ENCODE measurements at regions not wholly inside any gene's neighbourhood (a gene's known extent, or its start where the extent isn't known, plus 50 kb on each side); places are given as distances from the start of the nearest gene placed in this dataset.

DNA sequence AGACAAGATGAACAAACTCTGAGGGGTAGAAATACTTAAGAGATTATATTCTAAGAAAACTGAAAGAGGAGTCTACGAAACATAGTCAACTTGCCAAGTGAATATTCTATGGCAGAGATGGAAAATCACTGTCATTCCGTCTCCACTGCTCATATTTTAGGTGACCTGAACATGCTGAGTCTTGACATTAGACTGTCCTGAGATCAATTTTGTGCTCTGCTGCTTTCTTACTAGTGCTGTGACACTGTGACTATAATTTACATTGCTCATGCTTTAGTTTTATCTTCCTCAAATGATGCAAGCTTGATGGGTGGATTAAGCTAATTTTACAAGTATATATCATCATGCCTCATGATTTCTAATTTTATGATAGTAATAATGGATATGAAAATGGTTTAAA lies 228.2 kb upstream of the LRFN5 start:
- no peak overlapping the region for H3K27ac ChIP-seq (ENCODE audit: low read depth, low read length)
- no peaks in the 10 kb centered on the region for H3K27me3 ChIP-seq (ENCODE audit: control insufficient read depth, insufficient read depth, low read length, poor library complexity, severe bottlenecking)
- no peak for DNase-seq
- no peaks in the 10 kb centered on the region for H3K9me3 ChIP-seq (ENCODE audit: control insufficient read depth, low read length)
- 92 to 100% methylated on average over 2 of the region's 2 CpGs for WGBS, 2 experiments (ENCODE audit: insufficient coverage in 1 of 2, insufficient read length in 1 of 2)
- TF ChIP-seq, protein P1, sequence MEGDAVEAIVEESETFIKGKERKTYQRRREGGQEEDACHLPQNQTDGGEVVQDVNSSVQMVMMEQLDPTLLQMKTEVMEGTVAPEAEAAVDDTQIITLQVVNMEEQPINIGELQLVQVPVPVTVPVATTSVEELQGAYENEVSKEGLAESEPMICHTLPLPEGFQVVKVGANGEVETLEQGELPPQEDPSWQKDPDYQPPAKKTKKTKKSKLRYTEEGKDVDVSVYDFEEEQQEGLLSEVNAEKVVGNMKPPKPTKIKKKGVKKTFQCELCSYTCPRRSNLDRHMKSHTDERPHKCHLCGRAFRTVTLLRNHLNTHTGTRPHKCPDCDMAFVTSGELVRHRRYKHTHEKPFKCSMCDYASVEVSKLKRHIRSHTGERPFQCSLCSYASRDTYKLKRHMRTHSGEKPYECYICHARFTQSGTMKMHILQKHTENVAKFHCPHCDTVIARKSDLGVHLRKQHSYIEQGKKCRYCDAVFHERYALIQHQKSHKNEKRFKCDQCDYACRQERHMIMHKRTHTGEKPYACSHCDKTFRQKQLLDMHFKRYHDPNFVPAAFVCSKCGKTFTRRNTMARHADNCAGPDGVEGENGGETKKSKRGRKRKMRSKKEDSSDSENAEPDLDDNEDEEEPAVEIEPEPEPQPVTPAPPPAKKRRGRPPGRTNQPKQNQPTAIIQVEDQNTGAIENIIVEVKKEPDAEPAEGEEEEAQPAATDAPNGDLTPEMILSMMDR (conservative IDR thresholded peaks at IDR 0.05): no peak
- no peak overlapping the region for H3K9ac ChIP-seq (ENCODE audit: extremely low read depth, low read length, poor library complexity, severe bottlenecking)
- no peaks in the 10 kb centered on the region for H3K9me3 Mint-ChIP-seq
- H3K4me1 Mint-ChIP-seq: no peaks in the 10 kb centered on the region
- no peak overlapping the region for H3K4me3 ChIP-seq (ENCODE audit: low read length)
- H3K4me1 ChIP-seq (ENCODE audit: control insufficient read depth, insufficient read depth, low read length): no peaks in the 10 kb centered on the region
- no peaks in the 10 kb centered on the region for H3K36me3 ChIP-seq (ENCODE audit: control insufficient read depth, insufficient read depth, low read length)
- no peaks in the 10 kb centered on the region for H3K36me3 Mint-ChIP-seq (ENCODE audit: low read depth)
- H3K4me3 Mint-ChIP-seq: no peak overlapping the region
- no peak overlapping the region for H3K27ac Mint-ChIP-seq
- H3K27me3 Mint-ChIP-seq (ENCODE audit: insufficient read depth): no peaks in the 10 kb centered on the region

DNA sequence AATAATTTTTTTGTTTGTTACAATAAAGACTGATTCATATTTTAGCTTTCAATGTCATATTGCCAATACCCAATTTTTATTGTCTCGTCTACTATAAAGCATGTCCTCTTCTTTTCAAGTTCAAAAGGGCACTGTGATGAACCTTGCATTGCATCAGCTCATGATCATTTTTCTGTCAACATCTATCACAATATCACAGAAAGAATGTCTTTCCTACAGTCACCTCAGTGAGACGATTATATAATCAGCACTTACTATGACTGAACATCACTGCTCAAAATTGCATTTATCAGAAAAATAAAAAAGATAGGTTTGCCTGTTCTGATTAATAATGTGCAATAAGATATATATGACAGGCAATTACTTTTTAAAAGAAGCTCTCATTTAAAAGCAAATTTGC lies 228.7 kb upstream of the LRFN5 start:
- H3K9ac ChIP-seq (ENCODE audit: extremely low read depth, low read length, poor library complexity, severe bottlenecking): no peak overlapping the region
- TF ChIP-seq, protein P1 (conservative IDR thresholded peaks at IDR 0.05): no peak
- Mint-ChIP-seq H3K4me3 (no peak overlapping the region), H3K4me1 (no peaks in the 10 kb centered on the region), H3K9me3 (no peaks in the 10 kb centered on the region), H3K27ac (no peak overlapping the region), H3K36me3 (ENCODE audit: low read depth) (no peaks in the 10 kb centered on the region), H3K27me3 (ENCODE audit: insufficient read depth) (no peaks in the 10 kb centered on the region)
- no peak for DNase-seq
- no peaks in the 10 kb centered on the region for H3K27me3 ChIP-seq (ENCODE audit: control insufficient read depth, insufficient read depth, low read length, poor library complexity, severe bottlenecking)
- H3K9me3 ChIP-seq (ENCODE audit: control insufficient read depth, low read length): no peaks in the 10 kb centered on the region
- no peaks in the 10 kb centered on the region for H3K4me1 ChIP-seq (ENCODE audit: control insufficient read depth, insufficient read depth, low read length)
- H3K4me3 ChIP-seq (ENCODE audit: low read length): no peak overlapping the region
- H3K36me3 ChIP-seq (ENCODE audit: control insufficient read depth, insufficient read depth, low read length): no peaks in the 10 kb centered on the region
- 91% methylated on average over 2 of the region's 2 CpGs; no CpG with 5 or more reads in 1 of the 2 experiments for WGBS, 2 experiments (ENCODE audit: insufficient coverage in 1 of 2, insufficient read length in 1 of 2)
- H3K27ac ChIP-seq (ENCODE audit: low read depth, low read length): no peak overlapping the region

DNA sequence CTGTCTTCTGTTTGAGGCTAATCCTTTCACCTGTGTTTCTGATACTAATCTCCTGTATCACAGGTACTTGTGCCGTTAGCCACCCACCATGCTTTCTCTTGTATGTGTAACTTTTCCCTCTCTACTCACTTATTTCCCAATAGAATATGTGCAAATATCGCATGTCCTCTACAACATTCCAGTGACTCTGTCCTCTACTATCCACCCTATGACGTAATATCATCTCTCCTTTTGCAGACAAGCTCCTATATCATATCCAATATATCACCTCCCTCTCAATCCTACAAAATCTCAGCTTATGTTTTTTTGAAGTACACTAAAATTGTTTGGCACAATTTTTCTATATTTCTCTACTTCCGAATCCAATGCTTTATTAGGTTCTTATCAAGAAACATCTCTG lies 232.6 kb upstream of the LRFN5 start:
- no peaks in the 10 kb centered on the region for H3K36me3 ChIP-seq (ENCODE audit: control insufficient read depth, insufficient read depth, low read length)
- no peak for DNase-seq
- H3K27ac ChIP-seq (ENCODE audit: low read depth, low read length): no peak overlapping the region
- H3K4me3 Mint-ChIP-seq: no peak overlapping the region
- WGBS, 2 experiments (ENCODE audit: insufficient coverage in 1 of 2, insufficient read length in 1 of 2): 93 to 94% methylated on average over 3 to 4 of the region's 4 CpGs
- peaks cover 9% of the 10 kb centered on the region for H3K9me3 Mint-ChIP-seq
- H3K27ac Mint-ChIP-seq: no peak overlapping the region
- H3K27me3 Mint-ChIP-seq (ENCODE audit: insufficient read depth): no peaks in the 10 kb centered on the region
- no peaks in the 10 kb centered on the region for H3K4me1 Mint-ChIP-seq
- H3K9me3 ChIP-seq (ENCODE audit: control insufficient read depth, low read length): peaks cover 4% of the 10 kb centered on the region
- no peak overlapping the region for H3K4me3 ChIP-seq (ENCODE audit: low read length)
- H3K27me3 ChIP-seq (ENCODE audit: control insufficient read depth, insufficient read depth, low read length, poor library complexity, severe bottlenecking): no peaks in the 10 kb centered on the region
- no peak overlapping the region for H3K9ac ChIP-seq (ENCODE audit: extremely low read depth, low read length, poor library complexity, severe bottlenecking)
- no peaks in the 10 kb centered on the region for H3K36me3 Mint-ChIP-seq (ENCODE audit: low read depth)
- no peaks in the 10 kb centered on the region for H3K4me1 ChIP-seq (ENCODE audit: control insufficient read depth, insufficient read depth, low read length)
- TF ChIP-seq, protein P1 (conservative IDR thresholded peaks at IDR 0.05): no peak
